GDM1 (cell line): ENCODE measurements at regions not wholly inside any gene's neighbourhood (a gene's known extent, or its start where the extent isn't known, plus 50 kb on each side); places are given as distances from the start of the nearest gene placed in this dataset.
"Not testable (repeated sequence)": the region's sequence is repeated elsewhere in the genome, so short reads cannot be mapped to it uniquely, and the experiment has no call there.

ENCODE experiments used
- DNase-seq: peaks from one replicate; lab custom pipeline; 2025; lab: John Stamatoyannopoulos, UW

- no peak for DNase-seq
Measured at GRCh38 chr2:125596612-125597011, 1059.3 kb upstream of the GYPC start.

DNA sequence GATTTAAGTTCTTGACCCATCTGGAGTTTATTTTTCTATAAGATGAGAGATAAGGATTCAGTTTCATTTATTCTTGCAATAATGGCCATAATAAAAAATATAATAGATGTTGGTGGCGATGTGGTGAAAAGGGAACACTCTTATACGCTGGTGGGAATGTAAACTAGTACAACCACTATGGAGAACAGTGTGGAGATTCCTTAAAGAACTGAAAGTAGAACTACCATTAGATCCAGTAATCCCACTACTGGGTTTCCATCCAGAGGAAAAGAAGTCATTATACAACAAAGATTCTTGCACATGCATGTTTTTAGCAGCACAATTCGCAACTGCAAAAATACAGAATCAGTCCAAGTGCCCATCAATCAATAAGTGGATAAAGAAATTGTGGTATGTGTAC, 1040.5 kb upstream of the GYPC start:
- DNase-seq, result no peak

DNA sequence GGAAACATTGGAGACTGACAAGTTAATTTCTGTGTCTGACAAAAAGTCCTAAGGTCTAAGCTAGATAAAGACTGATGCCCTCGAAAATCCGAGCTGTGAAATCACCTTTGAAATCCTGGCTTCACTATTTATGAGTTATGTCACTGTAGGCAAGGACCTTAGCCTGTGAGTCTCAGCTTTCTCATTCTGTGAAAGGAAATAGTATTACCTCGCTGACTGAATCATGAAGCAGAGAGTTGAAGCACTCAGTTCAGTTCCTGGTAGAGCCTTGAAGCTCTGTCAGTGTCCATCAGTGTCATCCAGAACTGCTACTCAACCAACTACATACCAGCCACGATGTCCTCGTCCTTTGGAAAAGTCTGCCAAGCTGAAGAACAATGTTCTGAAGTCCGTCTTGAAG, 1025.6 kb upstream of the GYPC start:
- DNase-seq, result no peak

- DNase-seq, result no peak
Measured at GRCh38 chr2:125634662-125635061, 1021.3 kb upstream of the GYPC start.

GRCh38 chr2:125638345-125638744, 1017.6 kb upstream of the GYPC start:
- DNase-seq, result no peak

GRCh38 chr2:125642032-125642431, 1013.9 kb upstream of the GYPC start:
- DNase-seq, result no peak

- no peak for DNase-seq
Measured at GRCh38 chr2:125643128-125643527, 1012.8 kb upstream of the GYPC start.

DNA sequence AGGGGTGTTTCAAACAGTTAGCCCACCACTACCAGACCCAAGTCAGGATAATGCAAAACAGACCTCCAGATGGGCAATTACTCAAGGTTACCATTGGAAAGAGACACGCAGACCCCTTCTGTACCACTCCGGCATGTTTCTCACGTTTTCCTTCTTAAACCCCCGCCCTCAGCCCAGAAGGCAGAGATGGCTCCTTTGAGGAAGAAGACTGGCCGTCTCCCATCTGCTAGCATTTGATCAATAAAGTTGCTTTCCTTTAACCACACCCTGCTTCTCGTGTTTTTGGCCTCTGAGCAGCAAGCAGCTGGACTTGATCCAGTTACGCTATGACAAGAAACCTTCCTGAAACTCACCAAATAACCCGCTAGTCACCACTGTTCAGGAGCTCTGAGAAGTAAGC, 1012.4 kb upstream of the GYPC start:
- no peak for DNase-seq

DNA sequence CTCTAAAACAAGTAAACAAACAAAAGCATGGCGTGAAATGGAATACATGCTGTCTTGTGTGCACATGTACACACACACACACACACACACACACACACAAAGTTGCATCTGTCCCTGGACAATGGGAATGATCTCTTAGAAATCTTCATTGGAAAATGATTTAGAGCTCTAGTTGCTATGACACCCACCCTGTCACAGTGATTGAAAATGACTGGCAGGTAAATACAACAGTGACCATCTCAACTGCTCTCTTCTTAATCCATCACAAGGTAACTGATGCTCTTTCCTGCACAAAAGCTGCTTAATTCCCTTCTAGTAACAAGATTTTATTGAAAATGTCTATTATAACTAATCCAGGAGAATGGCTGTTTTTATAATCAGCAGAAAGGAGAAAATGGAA, 1011.7 kb upstream of the GYPC start:
- no peak for DNase-seq

DNA sequence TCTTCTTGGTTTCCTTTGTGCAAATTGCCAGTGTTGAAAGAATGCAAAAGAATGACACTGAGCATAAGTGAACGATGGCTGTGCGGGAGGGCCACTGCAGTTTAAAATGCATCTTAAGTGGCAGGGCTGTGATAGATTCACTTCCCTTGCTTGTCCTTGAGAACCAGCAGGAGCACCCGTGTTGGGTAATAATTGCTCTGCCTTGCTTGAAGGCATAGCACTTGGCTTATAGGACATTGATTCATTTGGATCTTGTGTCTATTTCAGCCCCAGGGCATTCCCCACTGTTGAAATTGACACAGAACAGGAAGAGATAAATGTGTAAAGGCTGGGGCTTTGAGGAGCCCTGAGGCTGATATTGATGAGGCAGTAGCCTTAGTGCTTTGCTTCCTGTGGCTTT, 1003.7 kb upstream of the GYPC start:
- no peak for DNase-seq

GRCh38 chr2:125654226-125654625, 1001.7 kb upstream of the GYPC start:
- DNase-seq, result no peak

- DNase-seq, result no peak
Measured at GRCh38 chr2:125656190-125656589, 999.8 kb upstream of the GYPC start.

DNA sequence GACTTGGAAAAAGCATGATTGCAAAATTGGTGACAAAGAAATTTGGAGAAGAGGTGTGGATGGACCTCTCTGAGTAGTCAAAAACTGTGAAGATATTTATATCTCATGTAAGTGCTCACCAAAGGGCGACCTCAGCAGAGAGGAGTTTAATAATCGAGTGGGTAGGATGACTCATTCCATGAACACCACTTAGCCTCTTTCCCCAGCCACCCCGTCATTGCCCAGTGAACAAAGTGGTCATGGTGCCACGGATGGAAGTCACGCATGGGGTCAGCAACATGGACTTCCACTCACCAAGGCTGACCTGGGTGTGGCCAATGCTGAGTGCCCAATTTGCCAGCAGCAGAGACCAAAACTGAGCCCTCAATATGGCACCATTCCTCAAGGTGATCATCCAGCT, 997.4 kb upstream of the GYPC start:
- no peak for DNase-seq

- DNase-seq, result not testable (repeated sequence)
Measured at GRCh38 chr2:125660369-125660768, 995.6 kb upstream of the GYPC start.

DNA sequence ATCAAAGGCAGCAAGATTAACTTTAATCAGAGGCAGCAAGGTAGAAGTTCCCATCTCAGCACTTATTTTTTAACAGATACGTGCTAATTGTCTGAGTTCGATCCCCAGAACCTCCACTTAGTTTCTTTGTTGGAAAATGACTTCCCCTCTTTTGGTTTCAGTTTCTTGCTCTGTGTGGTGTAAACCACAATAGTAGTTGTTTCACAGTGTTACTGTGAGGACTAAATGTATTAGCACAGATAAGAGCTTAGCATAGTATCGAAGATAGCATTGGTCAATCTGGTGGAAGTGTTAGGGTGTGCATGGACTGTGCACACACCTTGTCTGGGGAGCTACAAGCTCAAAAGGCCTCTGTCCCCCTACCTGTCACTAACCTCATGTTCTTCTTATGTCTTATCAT, 988.3 kb upstream of the GYPC start:
- no peak for DNase-seq

- no peak for DNase-seq
Measured at GRCh38 chr2:125679903-125680302, 976.1 kb upstream of the GYPC start.

DNA sequence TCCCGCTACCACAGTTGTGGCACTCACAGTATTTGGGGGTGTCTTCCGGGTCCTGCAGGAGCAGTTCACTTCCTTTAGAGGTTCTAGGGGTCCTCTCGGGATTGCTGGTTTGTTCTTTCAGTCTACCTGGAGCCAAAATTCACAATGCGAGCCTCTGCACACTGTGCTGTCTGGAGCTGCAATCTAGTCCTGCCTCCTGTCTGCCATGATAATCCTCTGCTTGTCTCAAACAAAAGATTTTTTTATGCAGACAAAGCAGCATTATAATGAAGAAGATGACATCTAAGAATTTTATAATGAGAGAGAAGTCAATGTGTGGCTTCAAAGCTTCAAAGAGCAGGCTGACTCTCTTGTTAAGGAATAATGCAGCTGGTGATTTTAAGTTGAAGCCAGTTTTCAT, 975.1 kb upstream of the GYPC start:
- no peak for DNase-seq

DNA sequence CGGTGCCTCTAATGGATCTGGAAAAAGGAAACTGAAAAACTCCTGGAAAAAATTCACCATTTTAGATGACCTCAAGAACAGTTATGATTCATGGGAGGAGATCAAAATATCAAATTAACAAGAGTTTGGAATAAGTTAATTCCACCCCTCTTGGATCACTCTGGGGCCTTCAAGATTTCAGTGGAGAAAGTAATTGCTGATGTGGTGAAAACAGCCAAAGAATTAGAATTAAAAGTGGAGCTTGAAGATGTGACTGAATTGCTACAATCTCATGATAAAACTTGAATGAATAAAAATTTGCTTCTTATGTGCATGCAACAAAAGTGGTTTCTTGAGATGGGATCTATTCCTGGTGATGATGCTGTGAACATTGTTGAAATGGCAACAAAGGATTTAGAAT, 974.4 kb upstream of the GYPC start:
- DNase-seq, result no peak

- DNase-seq, result no peak
Measured at GRCh38 chr2:125681976-125682805, 973.8 kb upstream of the GYPC start.

- DNase-seq, result no peak
Measured at GRCh38 chr2:125684256-125684655, 971.7 kb upstream of the GYPC start.

- DNase-seq, result no peak
Measured at GRCh38 chr2:125684932-125685331, 971.0 kb upstream of the GYPC start.

DNA sequence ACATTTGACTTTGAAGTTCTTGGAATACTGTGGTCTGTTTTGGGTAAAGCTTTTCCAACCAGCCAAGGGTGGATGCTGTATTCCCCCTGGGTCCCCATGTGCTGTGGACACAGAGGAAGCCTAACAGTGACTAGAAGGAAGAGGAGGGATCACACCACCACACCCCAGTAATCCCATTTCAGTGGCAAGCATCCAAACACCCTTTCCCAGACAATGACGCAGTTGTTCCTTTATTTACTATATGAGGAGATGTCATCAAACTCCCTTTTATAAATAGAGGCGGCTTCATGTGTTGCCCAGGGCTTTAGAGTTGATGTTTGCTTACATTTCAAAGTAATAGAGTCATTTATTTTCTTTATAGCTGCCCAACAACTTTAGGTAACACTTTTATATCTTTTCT, 959.4 kb upstream of the GYPC start:
- no peak for DNase-seq

DNA sequence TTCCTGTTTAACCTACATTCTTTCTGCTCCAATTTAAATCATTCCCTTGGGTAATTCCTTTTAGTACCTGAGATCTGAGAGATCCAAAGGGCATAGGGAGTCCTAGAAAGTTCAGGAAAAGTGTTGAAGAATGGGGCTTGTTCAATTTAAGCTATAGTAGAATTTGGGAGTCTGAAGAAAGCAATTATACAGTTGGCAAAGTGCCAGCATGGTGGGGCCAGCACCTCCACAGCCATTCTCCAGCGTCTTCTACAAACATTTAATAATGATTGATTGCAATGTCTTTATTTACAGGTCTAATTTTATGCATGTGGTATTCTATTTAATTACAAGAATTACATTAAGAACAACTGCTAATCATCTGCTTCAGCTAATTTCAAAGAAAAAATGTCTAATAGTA, 957.7 kb upstream of the GYPC start:
- no peak for DNase-seq

DNA sequence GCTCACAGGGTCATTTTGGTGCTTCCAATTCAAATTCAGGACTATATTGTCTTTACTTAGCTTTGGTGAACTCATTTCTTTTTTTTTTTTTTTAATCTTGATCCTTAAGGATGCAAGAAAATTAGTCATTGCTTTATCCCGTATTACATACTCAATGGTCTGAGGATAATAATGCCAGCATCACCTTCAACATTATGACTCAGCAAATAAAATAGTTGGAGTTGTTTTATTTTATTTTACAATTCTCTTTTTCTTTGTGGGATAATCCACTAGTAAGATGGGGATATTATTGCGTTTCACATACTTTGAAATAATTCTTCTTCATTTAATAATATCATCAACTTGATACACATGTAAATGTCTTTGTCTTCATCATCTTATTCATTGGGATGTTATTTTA, 954.9 kb upstream of the GYPC start:
- no peak for DNase-seq
